ENCODE measurements at regions not wholly inside any gene's neighbourhood (a gene's known extent, or its start where the extent isn't known, plus 50 kb on each side); places are given as distances from the start of the nearest gene placed in this dataset.

DNA sequence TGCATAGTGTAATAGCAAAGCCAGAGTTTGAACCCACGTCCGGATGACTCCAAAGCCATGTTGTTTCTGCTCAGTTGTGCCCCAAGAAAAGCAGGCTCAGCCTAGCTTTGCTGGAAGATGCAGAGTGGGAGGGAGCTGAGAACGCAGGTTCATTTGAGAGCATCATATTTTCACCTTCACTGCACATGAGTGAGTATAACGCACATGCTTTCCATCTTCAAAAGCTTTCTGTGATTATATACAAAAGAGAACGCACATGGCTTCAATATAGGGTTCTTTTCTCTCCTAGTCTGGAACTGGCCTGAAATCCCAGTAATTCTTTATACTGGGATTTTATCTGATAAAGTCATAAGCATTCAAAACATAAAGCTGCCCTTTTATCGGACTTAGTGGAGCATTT is 385.5 kb upstream of the CADM1 start:
- Histone ChIP-seq H3K18ac (ENCODE audit: low read length) (no peak overlapping the region), H2BK120ac (ENCODE audit: low read depth, low read length) (no peak overlapping the region), H4K91ac (ENCODE audit: low read depth, low read length, poor library complexity) (no peak overlapping the region), H3K36me3 (replicated peaks in 1 of 2; ENCODE audit: control insufficient read depth in 2 of 2, insufficient read depth in 2 of 2, low read length in 2 of 2) (no peaks in the 10 kb centered on the region), H2AK5ac (ENCODE audit: low read depth, low read length) (no peak overlapping the region), H3K14ac (ENCODE audit: low read length) (no peak overlapping the region), H3K27ac (replicated peaks; ENCODE audit: low read length) (no peak overlapping the region), H4K8ac (ENCODE audit: low read depth, low read length) (no peak overlapping the region), H2BK15ac (ENCODE audit: low read length) (no peak overlapping the region), H2BK5ac (ENCODE audit: low read length) (no peak overlapping the region), H3K4me2 (ENCODE audit: insufficient read depth, low read length, poor library complexity, severe bottlenecking) (no peak overlapping the region), H3K27me3 (ENCODE audit: control insufficient read depth in 3 of 3, insufficient read depth in 3 of 3, low read depth in 1 of 3, low read length in 3 of 3) (no peaks in the 10 kb centered on the region), H3K23ac (ENCODE audit: low read depth, low read length, poor library complexity) (no peak overlapping the region), H2AFZ (ENCODE audit: low read length) (no peak overlapping the region), H3K4me1 (ENCODE audit: control insufficient read depth in 2 of 2, insufficient read depth in 1 of 2, low read depth in 1 of 2, low read length in 2 of 2) (peaks cover 3 to 17% of the 10 kb centered on the region in 2 donors), H3K4ac (ENCODE audit: low read length) (no peak overlapping the region), H3K4me3 (ENCODE audit: low read length in 2 of 2) (no peak overlapping the region), H3K9ac (ENCODE audit: low read depth, low read length, poor library complexity) (no peak overlapping the region), H3K9me3 (replicated peaks in 1 of 2; ENCODE audit: control insufficient read depth in 2 of 2, insufficient read depth in 1 of 2, low read depth in 1 of 2, low read length in 2 of 2) (peaks cover 0 to 2% of the 10 kb centered on the region in 2 donors), H2BK12ac (ENCODE audit: low read length) (no peak overlapping the region), H3K79me1 (ENCODE audit: low read depth, low read length) (no peaks in the 10 kb centered on the region)
- no CpG with 5 or more reads among the region's 6 CpGs for WGBS, 2 donors (ENCODE audit: extremely low coverage in 2 of 2, insufficient read length in 2 of 2, insufficient replicate concordance in 1 of 2)
- no peak for DNase-seq (ENCODE audit: low spot score)

DNA sequence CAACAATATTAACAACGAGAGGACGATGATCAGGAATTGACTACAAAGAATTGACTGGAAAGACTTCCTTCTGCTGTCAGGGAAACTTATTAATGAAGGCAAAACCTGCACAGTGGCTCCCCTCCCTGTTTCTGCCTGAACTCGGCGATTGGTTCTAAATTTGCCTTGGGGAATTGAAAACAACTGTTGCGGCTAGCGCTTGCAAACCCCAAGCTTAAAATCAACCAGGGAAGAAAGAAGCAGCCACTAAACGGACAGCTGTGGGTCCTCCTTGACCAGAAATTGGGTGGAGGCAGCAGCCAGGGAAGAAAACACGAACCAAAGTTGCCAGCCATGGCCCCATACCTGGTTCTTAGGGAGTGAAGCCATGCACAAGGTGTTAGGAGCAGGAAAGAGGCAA is 383.5 kb upstream of the CADM1 start:
- Histone ChIP-seq H3K27me3 (ENCODE audit: control insufficient read depth in 3 of 3, insufficient read depth in 3 of 3, low read depth in 1 of 3, low read length in 3 of 3) (no peaks in the 10 kb centered on the region), H3K4me3 (ENCODE audit: low read length in 2 of 2) (no peak overlapping the region), H3K4me2 (ENCODE audit: insufficient read depth, low read length, poor library complexity, severe bottlenecking) (no peak overlapping the region), H3K36me3 (replicated peaks in 1 of 2; ENCODE audit: control insufficient read depth in 2 of 2, insufficient read depth in 2 of 2, low read length in 2 of 2) (no peaks in the 10 kb centered on the region), H4K91ac (ENCODE audit: low read depth, low read length, poor library complexity) (no peak overlapping the region), H3K4ac (ENCODE audit: low read length) (no peak overlapping the region), H2BK120ac (ENCODE audit: low read depth, low read length) (no peak overlapping the region), H3K23ac (ENCODE audit: low read depth, low read length, poor library complexity) (no peak overlapping the region), H2BK15ac (ENCODE audit: low read length) (no peak overlapping the region), H2BK12ac (ENCODE audit: low read length) (peak overlapping the region; percentile 77), H3K27ac (replicated peaks; ENCODE audit: low read length) (no peak overlapping the region), H2BK5ac (ENCODE audit: low read length) (no peak overlapping the region), H3K9me3 (replicated peaks in 1 of 2; ENCODE audit: control insufficient read depth in 2 of 2, insufficient read depth in 1 of 2, low read depth in 1 of 2, low read length in 2 of 2) (peaks cover 0 to 2% of the 10 kb centered on the region in 2 donors), H3K79me1 (ENCODE audit: low read depth, low read length) (no peaks in the 10 kb centered on the region), H3K14ac (ENCODE audit: low read length) (no peak overlapping the region), H3K9ac (ENCODE audit: low read depth, low read length, poor library complexity) (no peak overlapping the region), H3K18ac (ENCODE audit: low read length) (peak overlapping the region; percentile 11), H3K4me1 (ENCODE audit: control insufficient read depth in 2 of 2, insufficient read depth in 1 of 2, low read depth in 1 of 2, low read length in 2 of 2) (peaks cover 4 to 26% of the 10 kb centered on the region in 2 donors), H2AFZ (ENCODE audit: low read length) (no peak overlapping the region), H2AK5ac (ENCODE audit: low read depth, low read length) (peak overlapping the region; percentile 3), H4K8ac (ENCODE audit: low read depth, low read length) (no peak overlapping the region)
- WGBS, 2 donors (ENCODE audit: extremely low coverage in 2 of 2, insufficient read length in 2 of 2, insufficient replicate concordance in 1 of 2): no CpG with 5 or more reads among the region's 8 CpGs
- no peak for DNase-seq (ENCODE audit: low spot score)

DNA sequence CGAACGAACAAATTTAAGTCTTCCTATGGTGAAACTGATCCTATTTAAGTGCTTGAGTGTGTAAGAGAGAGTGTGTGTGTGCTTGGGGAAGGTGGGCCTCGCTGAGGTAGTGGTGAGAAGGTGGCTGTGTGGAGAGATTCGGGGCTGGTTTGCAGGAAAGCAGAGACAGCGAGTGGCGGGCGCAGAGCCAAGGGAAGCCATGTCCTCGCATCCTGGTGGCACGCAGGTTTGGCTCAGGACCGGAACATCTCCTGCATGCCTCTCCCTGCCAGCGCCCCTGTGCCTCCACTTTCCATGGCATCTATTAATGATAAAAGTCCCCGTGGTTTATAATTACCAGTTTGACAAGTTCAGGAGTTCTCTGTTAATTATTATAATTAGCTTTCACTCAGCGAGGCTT is 383.1 kb upstream of the CADM1 start:
- H3K27ac ChIP-seq (replicated peaks; ENCODE audit: low read length): no peak overlapping the region
- no peak overlapping the region for H3K4me2 ChIP-seq (ENCODE audit: insufficient read depth, low read length, poor library complexity, severe bottlenecking)
- H3K23ac ChIP-seq (ENCODE audit: low read depth, low read length, poor library complexity): no peak overlapping the region
- no peaks in the 10 kb centered on the region for H3K36me3 ChIP-seq (replicated peaks in 1 of 2; ENCODE audit: control insufficient read depth in 2 of 2, insufficient read depth in 2 of 2, low read length in 2 of 2)
- H3K9me3 ChIP-seq (replicated peaks in 1 of 2; ENCODE audit: control insufficient read depth in 2 of 2, insufficient read depth in 1 of 2, low read depth in 1 of 2, low read length in 2 of 2): peaks cover 0 to 2% of the 10 kb centered on the region in 2 donors
- peaks cover 4 to 26% of the 10 kb centered on the region in 2 donors for H3K4me1 ChIP-seq (ENCODE audit: control insufficient read depth in 2 of 2, insufficient read depth in 1 of 2, low read depth in 1 of 2, low read length in 2 of 2)
- no peaks in the 10 kb centered on the region for H3K79me1 ChIP-seq (ENCODE audit: low read depth, low read length)
- no peak overlapping the region for H4K91ac ChIP-seq (ENCODE audit: low read depth, low read length, poor library complexity)
- no peak overlapping the region for H2BK120ac ChIP-seq (ENCODE audit: low read depth, low read length)
- no peak overlapping the region for H3K14ac ChIP-seq (ENCODE audit: low read length)
- H4K8ac ChIP-seq (ENCODE audit: low read depth, low read length): no peak overlapping the region
- no CpG with 5 or more reads among the region's 13 CpGs for WGBS, 2 donors (ENCODE audit: extremely low coverage in 2 of 2, insufficient read length in 2 of 2, insufficient replicate concordance in 1 of 2)
- peak overlapping the region; percentile 62 for H3K18ac ChIP-seq (ENCODE audit: low read length)
- no peak overlapping the region for H3K4me3 ChIP-seq (ENCODE audit: low read length in 2 of 2)
- H3K9ac ChIP-seq (ENCODE audit: low read depth, low read length, poor library complexity): no peak overlapping the region
- no peak overlapping the region for H2BK15ac ChIP-seq (ENCODE audit: low read length)
- no peak overlapping the region for H2BK12ac ChIP-seq (ENCODE audit: low read length)
- H3K27me3 ChIP-seq (ENCODE audit: control insufficient read depth in 3 of 3, insufficient read depth in 3 of 3, low read depth in 1 of 3, low read length in 3 of 3): no peaks in the 10 kb centered on the region
- DNase-seq (ENCODE audit: low spot score): no peak
- H2AFZ ChIP-seq (ENCODE audit: low read length): no peak overlapping the region
- H3K4ac ChIP-seq (ENCODE audit: low read length): no peak overlapping the region
- H2BK5ac ChIP-seq (ENCODE audit: low read length): no peak overlapping the region
- H2AK5ac ChIP-seq (ENCODE audit: low read depth, low read length): no peak overlapping the region

DNA sequence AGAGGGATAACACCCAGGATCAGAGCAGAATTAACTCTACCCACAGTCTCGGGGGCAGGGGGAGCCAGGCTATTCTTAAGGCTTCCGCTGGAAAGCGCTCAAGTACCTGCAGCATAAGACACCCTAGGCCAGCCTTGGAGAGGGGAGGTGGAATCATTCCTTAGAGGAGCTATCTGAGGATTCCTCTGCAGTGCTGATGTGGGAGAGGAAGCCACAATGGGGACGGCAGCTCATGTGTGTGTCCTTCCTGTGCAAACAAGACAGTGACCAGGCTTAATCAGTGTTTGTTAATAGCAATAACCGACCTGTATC is 382.2 kb upstream of the CADM1 start:
- Histone ChIP-seq H2AK5ac (ENCODE audit: low read depth, low read length) (peak overlapping the region; percentile 51), H3K27me3 (ENCODE audit: control insufficient read depth in 3 of 3, insufficient read depth in 3 of 3, low read depth in 1 of 3, low read length in 3 of 3) (no peaks in the 10 kb centered on the region), H3K79me1 (ENCODE audit: low read depth, low read length) (no peaks in the 10 kb centered on the region), H3K14ac (ENCODE audit: low read length) (peak overlapping the region; percentile 48), H4K91ac (ENCODE audit: low read depth, low read length, poor library complexity) (no peak overlapping the region), H4K8ac (ENCODE audit: low read depth, low read length) (no peak overlapping the region), H3K36me3 (replicated peaks in 1 of 2; ENCODE audit: control insufficient read depth in 2 of 2, insufficient read depth in 2 of 2, low read length in 2 of 2) (no peaks in the 10 kb centered on the region), H3K18ac (ENCODE audit: low read length) (no peak overlapping the region), H3K23ac (ENCODE audit: low read depth, low read length, poor library complexity) (no peak overlapping the region), H3K4me2 (ENCODE audit: insufficient read depth, low read length, poor library complexity, severe bottlenecking) (no peak overlapping the region), H2AFZ (ENCODE audit: low read length) (no peak overlapping the region), H3K27ac (replicated peaks; ENCODE audit: low read length) (no peak overlapping the region), H2BK12ac (ENCODE audit: low read length) (no peak overlapping the region), H2BK120ac (ENCODE audit: low read depth, low read length) (no peak overlapping the region), H3K9ac (ENCODE audit: low read depth, low read length, poor library complexity) (no peak overlapping the region), H2BK5ac (ENCODE audit: low read length) (no peak overlapping the region), H2BK15ac (ENCODE audit: low read length) (no peak overlapping the region), H3K4ac (ENCODE audit: low read length) (no peak overlapping the region), H3K4me3 (ENCODE audit: low read length in 2 of 2) (no peak overlapping the region), H3K9me3 (replicated peaks in 1 of 2; ENCODE audit: control insufficient read depth in 2 of 2, insufficient read depth in 1 of 2, low read depth in 1 of 2, low read length in 2 of 2) (peaks cover 0 to 2% of the 10 kb centered on the region in 2 donors), H3K4me1 (ENCODE audit: control insufficient read depth in 2 of 2, insufficient read depth in 1 of 2, low read depth in 1 of 2, low read length in 2 of 2) (peaks cover 4 to 26% of the 10 kb centered on the region in 2 donors)
- WGBS, 2 donors (ENCODE audit: extremely low coverage in 2 of 2, insufficient read length in 2 of 2, insufficient replicate concordance in 1 of 2): no CpG with 5 or more reads among the region's 5 CpGs
- DNase-seq (ENCODE audit: low spot score): no peak

All from neuronal stem cell (in vitro differentiated cells).